ENCODE measurements at regions not wholly inside any gene's neighbourhood (a gene's known extent, or its start where the extent isn't known, plus 50 kb on each side); places are given as distances from the start of the nearest gene placed in this dataset.

- H4K8ac ChIP-seq (ENCODE audit: low read depth in 2 of 2, low read length in 2 of 2) = no peak overlapping the region
- H3K9me3 ChIP-seq (ENCODE audit: control insufficient read depth, insufficient read depth, low read length) = peaks cover 22% of the 10 kb centered on the region
- H2BK20ac ChIP-seq (ENCODE audit: low read depth, low read length) = no peak overlapping the region
- CTCF ChIA-PET = interaction anchor here (1.1 kb wide), 1 partner anchor 285 kb away, joined by 3 read pairs; no protein-coding TSS in a partner anchor
- H3K36me3 ChIP-seq (ENCODE audit: control insufficient read depth, insufficient read depth, low read length) = no peaks in the 10 kb centered on the region
- H2BK5ac ChIP-seq (ENCODE audit: low read depth, low read length, poor library complexity, severe bottlenecking) = no peak overlapping the region
- H4K5ac ChIP-seq (ENCODE audit: low read depth, low read length) = no peak overlapping the region
- WGBS, 2 experiments (ENCODE audit: extremely low coverage in 2 of 2, insufficient read length in 1 of 2) = 15% methylated on average over 2 of the region's 2 CpGs; no CpG with 5 or more reads in 1 of the 2 experiments
- dilution Hi-C loops (cut with HindIII; ENCODE audit: low sequenced_read_pairs, unreplicated experiment) = no loop called here
- no peak overlapping the region for H3K18ac ChIP-seq (ENCODE audit: low read depth, low read length)
- no peak overlapping the region for H2BK15ac ChIP-seq (ENCODE audit: low read depth, low read length)
- intact Hi-C loops (cut with micrococcal nuclease) = no loop called here
- H3K27ac ChIP-seq (ENCODE audit: insufficient read depth, low read length) = no peak overlapping the region
- DNase-seq (no peak), ATAC-seq (ENCODE audit: low read depth) (no peak)
- H4K20me1 ChIP-seq (ENCODE audit: insufficient read depth, low read length) = no peaks in the 10 kb centered on the region
- H3K4me2 ChIP-seq (ENCODE audit: low read depth, low read length) = no peak overlapping the region
- no peak overlapping the region for H3K56ac ChIP-seq (ENCODE audit: extremely low read depth, insufficient read depth, low read length)
- H3K4me1 ChIP-seq (ENCODE audit: control insufficient read depth, insufficient read depth, low read length) = no peaks in the 10 kb centered on the region
- H3K79me1 ChIP-seq (ENCODE audit: low read depth in 1 of 2, low read length in 2 of 2) = no peaks in the 10 kb centered on the region
- no peak for TF ChIP-seq NFE2L2 (IDR thresholded peaks at IDR 0.05; ENCODE audit: low read depth, low read length)
- no peak for TF ChIP-seq RCOR1 (IDR thresholded peaks at IDR 0.05; ENCODE audit: insufficient replicate concordance, low read length)
- TF ChIP-seq, protein P1, sequence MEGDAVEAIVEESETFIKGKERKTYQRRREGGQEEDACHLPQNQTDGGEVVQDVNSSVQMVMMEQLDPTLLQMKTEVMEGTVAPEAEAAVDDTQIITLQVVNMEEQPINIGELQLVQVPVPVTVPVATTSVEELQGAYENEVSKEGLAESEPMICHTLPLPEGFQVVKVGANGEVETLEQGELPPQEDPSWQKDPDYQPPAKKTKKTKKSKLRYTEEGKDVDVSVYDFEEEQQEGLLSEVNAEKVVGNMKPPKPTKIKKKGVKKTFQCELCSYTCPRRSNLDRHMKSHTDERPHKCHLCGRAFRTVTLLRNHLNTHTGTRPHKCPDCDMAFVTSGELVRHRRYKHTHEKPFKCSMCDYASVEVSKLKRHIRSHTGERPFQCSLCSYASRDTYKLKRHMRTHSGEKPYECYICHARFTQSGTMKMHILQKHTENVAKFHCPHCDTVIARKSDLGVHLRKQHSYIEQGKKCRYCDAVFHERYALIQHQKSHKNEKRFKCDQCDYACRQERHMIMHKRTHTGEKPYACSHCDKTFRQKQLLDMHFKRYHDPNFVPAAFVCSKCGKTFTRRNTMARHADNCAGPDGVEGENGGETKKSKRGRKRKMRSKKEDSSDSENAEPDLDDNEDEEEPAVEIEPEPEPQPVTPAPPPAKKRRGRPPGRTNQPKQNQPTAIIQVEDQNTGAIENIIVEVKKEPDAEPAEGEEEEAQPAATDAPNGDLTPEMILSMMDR (conservative IDR thresholded peaks at IDR 0.05; ENCODE audit: low read depth, low read length) = no peak
- H4K91ac ChIP-seq (ENCODE audit: insufficient read depth, low read depth, low read length) = no peak overlapping the region
- no peak overlapping the region for H3K4ac ChIP-seq (ENCODE audit: low read depth, low read length)
- no peak overlapping the region for H2AK5ac ChIP-seq (ENCODE audit: low read depth, low read length)
- no peak overlapping the region for H3K23ac ChIP-seq (ENCODE audit: low read depth, low read length)
- no peaks in the 10 kb centered on the region for H3K27me3 ChIP-seq (ENCODE audit: control insufficient read depth, insufficient read depth, low read length)
- POLR2A ChIA-PET (ENCODE audit: unreplicated experiment) = no interaction called here
- no peak overlapping the region for H3K14ac ChIP-seq (replicated peaks; ENCODE audit: low read depth, low read length)
- no peaks in the 10 kb centered on the region for H3K9me1 ChIP-seq (ENCODE audit: insufficient read depth, low read length)
- H3K4me3 ChIP-seq (ENCODE audit: insufficient read depth, low read depth, low read length) = no peak overlapping the region
- no peak overlapping the region for H2AFZ ChIP-seq (replicated peaks; ENCODE audit: low read length, poor library complexity)
- no TSS peak for BruUV-seq (replicated peaks)
- H3K9ac ChIP-seq (ENCODE audit: low read depth, low read length) = no peak overlapping the region
- no peak overlapping the region for H2AK9ac ChIP-seq (replicated peaks; ENCODE audit: low read depth, low read length, poor library complexity)
- no peak overlapping the region for H2BK120ac ChIP-seq (ENCODE audit: low read depth, low read length)
- in situ Hi-C loops (cut with MboI; ENCODE audit: low sequenced_read_pairs) = no loop called here
Observed at GRCh38 chr10:124279298-124279697, 139.4 kb downstream of the OAT start.
